MM.1S (cell line): ENCODE measurements at regions not wholly inside any gene's neighbourhood (a gene's known extent, or its start where the extent isn't known, plus 50 kb on each side); places are given as distances from the start of the nearest gene placed in this dataset.

Experiments
- DNase-seq: peaks from one replicate; pipeline ENCODE4 v3.0.0-alpha.2; 2015
- H2AFZ ChIP-seq: fragments of 300-600 bp; sonication (generic); 2 replicates; pipeline ENCODE4 v1.6.0; 2016; ENCODE audit warnings: antibody characterized with exemption, low read length
- H3F3A ChIP-seq: fragments of 300-600 bp; sonication (generic); 2 replicates; pipeline ENCODE4 v1.6.1; 2016; ENCODE audit warnings: mild to moderate bottlenecking, antibody characterized with exemption, low read length, moderate library complexity, mixed read lengths; ENCODE audit not compliant: insufficient read depth
- H3K27ac ChIP-seq: fragments of 300-600 bp; sonication (generic); 2 replicates; pipeline ENCODE4 v1.5.1; 2016; ENCODE audit warnings: mild to moderate bottlenecking, low read length
- H3K27me3 ChIP-seq: fragments of 300-600 bp; sonication (generic); replicated peaks from 2 replicates; pipeline ENCODE4 v1.6.0; 2016; ENCODE audit warnings: low read length; ENCODE audit not compliant: insufficient read depth
- H3K36me3 ChIP-seq: fragments of 300-600 bp; sonication (generic); replicated peaks from 2 replicates; pipeline ENCODE4 v1.6.1; 2016; ENCODE audit warnings: mild to moderate bottlenecking, low read length, mixed read lengths; ENCODE audit not compliant: insufficient read depth
- H3K4me1 ChIP-seq: fragments of 300-600 bp; sonication (generic); 2 replicates; pipeline ENCODE4 v1.6.1; 2016; ENCODE audit warnings: low read length, mixed read lengths
- H3K4me2 ChIP-seq: fragments of 300-600 bp; sonication (generic); 2 replicates; pipeline ENCODE4 v1.6.0; 2016; ENCODE audit warnings: low read depth, low read length
- H3K4me3 ChIP-seq: fragments of 300-600 bp; sonication (generic); 2 replicates; pipeline ENCODE4 v1.5.1; 2016; ENCODE audit warnings: low read length, mixed read lengths
- H3K79me2 ChIP-seq: fragments of 300-600 bp; sonication (generic); 2 replicates; pipeline ENCODE4 v1.6.1; 2016; ENCODE audit warnings: mixed run types, low read length, mixed read lengths
- H3K9ac ChIP-seq: fragments of 300-600 bp; sonication (generic); 2 replicates; pipeline ENCODE4 v1.6.1; 2016; ENCODE audit warnings: low read length, mixed read lengths
- H3K9me2 ChIP-seq: fragments of 300-600 bp; sonication (generic); replicated peaks from 2 replicates; pipeline ENCODE4 v1.6.1; 2016; ENCODE audit warnings: mild to moderate bottlenecking, low read length, mixed read lengths; ENCODE audit not compliant: insufficient read depth
- H3K9me3 ChIP-seq: fragments of 300-600 bp; sonication (generic); replicated peaks from 2 replicates; pipeline ENCODE4 v1.6.1; 2016; ENCODE audit warnings: mild to moderate bottlenecking, low read length, mixed read lengths; ENCODE audit not compliant: insufficient read depth
- H4K20me1 ChIP-seq: fragments of 300-600 bp; sonication (generic); 2 replicates; pipeline ENCODE4 v1.6.1; 2016; ENCODE audit warnings: mild to moderate bottlenecking, low read length, moderate library complexity, mixed read lengths; ENCODE audit not compliant: insufficient read depth
- CTCF ChIP-seq: fragments of 300-600 bp; sonication (generic); IDR thresholded peaks from 2 replicates; pipeline ENCODE4 v1.5.1; 2016; ENCODE audit warnings: antibody characterized with exemption, low read length, mixed read lengths
- EZH2 ChIP-seq: fragments of 300-600 bp; sonication (generic); optimal IDR thresholded peaks from 2 replicates; pipeline ENCODE3; 2017; ENCODE audit warnings: low read depth, mild to moderate bottlenecking, antibody characterized with exemption, low read length, mixed read lengths
- EZH2phosphoT487 ChIP-seq: fragments of 300-600 bp; sonication (generic); IDR thresholded peaks from 2 replicates; pipeline ENCODE4 v1.6.1; 2018; ENCODE audit warnings: antibody characterized with exemption, low read length

- Histone ChIP-seq H3K9ac (no peak overlapping the region), H3F3A (no peaks in the 10 kb centered on the region), H3K9me2 (no peaks in the 10 kb centered on the region), H3K79me2 (no peaks in the 10 kb centered on the region), H3K36me3 (no peaks in the 10 kb centered on the region), H3K27ac (no peak overlapping the region), H3K4me1 (no peaks in the 10 kb centered on the region), H3K4me2 (no peak overlapping the region), H3K4me3 (no peak overlapping the region), H2AFZ (no peak overlapping the region), H4K20me1 (no peaks in the 10 kb centered on the region), H3K9me3 (no peaks in the 10 kb centered on the region), H3K27me3 (no peaks in the 10 kb centered on the region)
- no peak for DNase-seq
- TF ChIP-seq CTCF (no peak), EZH2phosphoT487 (no peak), EZH2 (no peak)
Observed at GRCh38 chr13:73542446-73542845, 483.6 kb downstream of the KLF5 start.

- Histone ChIP-seq H3K27me3 (no peaks in the 10 kb centered on the region), H3K9ac (no peak overlapping the region), H3K79me2 (no peaks in the 10 kb centered on the region), H3K9me2 (no peaks in the 10 kb centered on the region), H3F3A (no peaks in the 10 kb centered on the region), H4K20me1 (no peaks in the 10 kb centered on the region), H3K4me1 (no peaks in the 10 kb centered on the region), H3K4me2 (no peak overlapping the region), H2AFZ (no peak overlapping the region), H3K36me3 (no peaks in the 10 kb centered on the region), H3K9me3 (no peaks in the 10 kb centered on the region), H3K4me3 (no peak overlapping the region), H3K27ac (no peak overlapping the region)
- no peak for DNase-seq
- no peak for TF ChIP-seq EZH2
- TF ChIP-seq CTCF = no peak
- no peak for TF ChIP-seq EZH2phosphoT487
Observed at GRCh38 chr13:73536865-73537264, 478.1 kb downstream of the KLF5 start.

DNA sequence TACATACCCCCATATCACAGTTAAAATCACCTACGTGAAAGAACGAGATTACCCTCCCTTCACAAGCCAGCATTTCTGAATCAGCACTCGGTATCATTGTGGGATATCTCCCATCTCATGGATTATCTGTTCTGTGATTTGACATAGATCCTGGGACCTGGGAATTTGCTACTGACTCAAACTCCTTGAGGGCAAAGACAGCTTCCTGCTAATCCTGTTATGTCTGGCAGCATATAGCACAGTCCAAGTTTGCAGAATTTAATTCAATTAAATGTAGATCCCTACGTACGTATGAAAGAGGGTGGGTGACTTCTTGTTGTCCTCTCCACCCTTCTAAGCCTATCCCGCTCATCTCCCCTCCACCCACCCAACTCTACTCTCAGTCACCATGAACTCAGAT, 476.5 kb downstream of the KLF5 start:
- no peaks in the 10 kb centered on the region for H3K79me2 ChIP-seq
- H3K4me1 ChIP-seq = no peaks in the 10 kb centered on the region
- H3K36me3 ChIP-seq = no peaks in the 10 kb centered on the region
- H3K4me2 ChIP-seq = no peak overlapping the region
- H3K9me2 ChIP-seq = no peaks in the 10 kb centered on the region
- H3K27ac ChIP-seq = no peak overlapping the region
- H3K27me3 ChIP-seq = no peaks in the 10 kb centered on the region
- no peaks in the 10 kb centered on the region for H3F3A ChIP-seq
- H3K4me3 ChIP-seq = no peak overlapping the region
- no peak for DNase-seq
- H4K20me1 ChIP-seq = no peaks in the 10 kb centered on the region
- H3K9ac ChIP-seq = no peak overlapping the region
- no peaks in the 10 kb centered on the region for H3K9me3 ChIP-seq
- H2AFZ ChIP-seq = no peak overlapping the region
- TF ChIP-seq CTCF (no peak), EZH2 (no peak), EZH2phosphoT487 (no peak)
